NCI-H2029 treated with DMSO at 0.1 percent for 48 hours (cell line): ENCODE measurements at regions not wholly inside any gene's neighbourhood (a gene's known extent, or its start where the extent isn't known, plus 50 kb on each side); places are given as distances from the start of the nearest gene placed in this dataset.
"Not testable (repeated sequence)": the region's sequence is repeated elsewhere in the genome, so short reads cannot be mapped to it uniquely, and the experiment has no call there.

Experiments
- DNase-seq: peaks from one replicate; lab custom pipeline; 2025; lab: John Stamatoyannopoulos, UW

DNA sequence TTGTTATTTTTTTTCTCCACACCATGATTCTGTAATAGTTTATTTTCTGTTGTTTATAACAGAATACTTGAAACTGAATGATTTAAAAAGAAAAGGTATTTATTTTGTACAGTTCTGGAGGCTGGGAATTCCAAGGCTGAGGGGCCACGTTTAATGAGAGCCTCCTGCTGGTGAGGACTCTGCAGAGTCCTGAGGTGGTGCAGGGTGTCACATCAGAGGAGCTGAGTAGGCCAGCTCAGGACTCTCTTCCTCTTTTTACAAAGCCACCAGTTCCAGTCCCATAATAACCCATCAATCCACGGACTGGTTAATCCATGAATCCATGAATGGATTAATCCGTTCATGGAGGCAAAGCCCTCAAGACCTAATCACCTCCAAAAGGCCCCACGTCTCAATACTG, 71.6 kb downstream of the TFAP2A start:
- no peak for DNase-seq

DNA sequence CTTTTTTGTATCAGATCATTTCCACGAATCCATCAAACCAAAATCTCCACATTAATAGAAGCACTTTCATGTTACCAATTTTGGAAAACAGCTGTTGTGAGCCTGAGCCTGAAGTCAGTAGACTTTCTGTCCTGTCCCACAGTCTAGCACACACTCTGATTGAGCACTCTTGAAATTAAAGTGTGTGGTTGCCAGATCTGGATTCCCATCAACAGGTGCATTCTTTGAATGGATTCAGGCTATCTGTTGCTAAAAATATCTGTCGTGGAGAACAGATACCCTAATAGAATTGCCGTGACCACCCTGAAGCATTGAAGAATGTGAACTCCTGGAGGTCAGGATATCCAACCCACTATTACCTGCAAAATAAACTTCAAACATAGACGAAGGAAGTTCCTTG, 73.3 kb downstream of the TFAP2A start:
- no peak for DNase-seq

GRCh38 chr6:10338151-10338550, 76.7 kb downstream of the TFAP2A start:
- DNase-seq, result no peak

GRCh38 chr6:10337376-10337775, 77.5 kb downstream of the TFAP2A start:
- DNase-seq, result not testable (repeated sequence)

DNA sequence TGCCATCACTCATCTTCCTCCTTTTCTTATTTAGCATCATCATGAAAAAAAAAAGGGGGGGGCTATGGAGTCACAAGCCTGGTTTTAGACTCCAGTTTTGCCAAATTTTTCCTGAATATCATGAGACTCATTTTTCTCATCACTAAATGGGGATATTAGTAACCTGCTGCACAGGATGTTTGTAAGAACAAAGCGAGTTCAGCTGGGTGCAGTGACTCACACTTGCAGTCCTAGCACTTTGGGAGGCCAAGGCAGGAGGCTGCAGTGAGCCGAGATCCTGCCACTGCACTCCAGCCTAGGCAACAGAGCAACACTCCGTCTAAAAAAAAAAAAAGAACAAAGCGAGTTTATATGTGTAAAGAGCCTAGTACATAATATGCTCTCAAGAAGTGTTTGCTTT, 82.8 kb downstream of the TFAP2A start:
- no peak for DNase-seq

DNA sequence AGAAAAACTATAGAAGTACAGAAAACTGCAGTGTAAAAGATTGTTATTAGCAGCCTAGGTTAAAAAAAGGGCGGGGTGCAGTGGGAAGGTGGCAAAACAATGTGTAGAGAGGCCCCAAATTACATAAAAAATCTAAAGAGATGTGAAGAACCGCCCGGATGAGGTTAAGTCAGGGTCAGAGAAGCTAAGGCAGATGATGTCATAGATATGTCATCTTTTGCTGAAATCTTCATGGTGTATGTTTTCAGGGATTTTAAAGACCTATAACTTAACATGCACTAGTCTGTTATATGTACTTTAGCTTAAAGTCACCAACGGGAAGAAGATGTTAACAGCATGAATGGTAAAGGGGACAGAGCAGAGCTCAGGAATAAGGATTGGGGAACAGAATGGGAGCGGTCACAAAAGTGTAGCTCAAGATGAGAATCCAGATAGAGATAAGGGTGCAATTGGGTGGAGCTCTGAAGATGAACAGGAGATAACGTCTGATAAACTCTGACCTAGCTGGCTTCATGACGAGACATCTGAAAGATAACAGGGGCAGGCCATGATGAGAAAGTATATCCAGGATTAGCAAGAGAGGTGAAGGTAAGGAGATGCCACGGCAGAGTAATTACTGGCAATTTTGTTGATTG, 83.4 kb downstream of the TFAP2A start:
- no peak for DNase-seq

DNA sequence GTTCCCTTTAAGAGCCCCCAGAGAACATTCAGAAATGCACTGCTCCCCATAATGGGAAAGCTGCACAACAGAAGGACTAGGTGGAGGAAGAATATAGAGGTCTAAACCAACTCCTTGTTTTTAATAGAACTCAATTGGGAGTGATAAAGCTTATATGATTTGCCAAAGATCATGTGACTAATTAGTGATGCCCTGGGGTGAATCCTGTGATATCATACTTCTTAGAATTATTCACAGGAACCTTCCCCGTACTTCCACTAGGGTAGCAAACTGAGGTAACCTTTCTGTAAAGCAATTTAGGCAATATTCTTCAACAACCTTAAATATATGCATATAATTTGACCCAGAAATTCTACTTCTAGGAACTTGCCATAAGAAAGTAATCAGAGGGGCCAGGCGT, 84.4 kb downstream of the TFAP2A start:
- DNase-seq, result no peak

DNA sequence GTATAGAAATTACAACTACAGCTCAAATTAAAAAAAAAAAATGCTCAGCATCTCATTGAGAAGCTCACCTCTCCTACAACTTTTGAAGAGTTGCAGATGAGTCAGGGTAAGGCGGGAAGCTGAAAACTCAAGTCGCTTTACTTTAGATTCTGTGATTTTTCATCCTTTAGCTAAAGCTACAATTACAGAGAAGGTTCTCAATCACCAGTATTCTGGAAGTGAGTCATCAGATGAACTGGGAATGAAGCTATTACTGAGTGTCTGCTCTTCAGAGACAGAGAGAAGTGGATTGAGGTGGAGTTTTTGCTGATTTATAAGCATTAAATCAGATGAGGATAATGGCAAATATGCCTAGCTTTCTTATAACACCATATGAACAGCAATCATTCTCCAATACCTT, 91.9 kb downstream of the TFAP2A start:
- DNase-seq, result no peak

DNA sequence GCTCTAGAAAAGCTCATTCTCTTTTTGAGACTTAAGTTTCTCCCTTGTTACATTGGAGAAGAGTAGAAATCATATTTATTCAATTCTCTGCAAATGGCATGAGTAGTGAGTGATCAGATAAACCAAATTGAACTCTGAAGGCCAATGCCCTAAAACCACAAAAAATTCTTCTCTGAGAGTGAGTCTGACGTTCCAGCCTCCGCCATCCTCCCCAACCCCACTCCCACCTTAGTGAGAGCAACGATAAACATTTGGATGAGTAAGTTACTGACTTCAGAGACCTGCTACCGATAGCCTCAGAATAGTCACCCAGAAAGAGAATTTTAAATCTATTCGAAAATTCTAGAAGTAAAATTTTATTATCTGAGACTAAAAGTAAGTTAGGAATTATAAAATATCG, 94.6 kb downstream of the TFAP2A start:
- DNase-seq, result no peak

DNA sequence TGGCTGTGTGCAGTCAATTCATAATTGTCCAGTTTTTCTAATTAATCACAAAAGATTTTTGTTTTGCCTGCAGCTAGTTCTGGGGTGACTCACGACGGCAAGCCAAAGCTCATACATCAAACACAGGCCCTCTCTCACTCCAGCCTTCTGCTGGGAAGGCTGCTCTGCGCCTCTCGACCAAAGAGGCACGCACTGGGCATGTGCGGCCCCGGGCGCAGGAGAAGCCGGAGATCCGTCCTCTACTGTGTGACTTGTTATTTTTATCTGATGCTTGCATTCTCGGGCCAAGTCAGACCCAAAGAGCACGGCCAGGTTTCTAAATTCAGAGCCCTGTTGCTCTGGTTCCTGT, 98.5 kb downstream of the TFAP2A start:
- no peak for DNase-seq

- no peak for DNase-seq
Observed at GRCh38 chr6:10315658-10316372, 99.1 kb downstream of the TFAP2A start.

DNA sequence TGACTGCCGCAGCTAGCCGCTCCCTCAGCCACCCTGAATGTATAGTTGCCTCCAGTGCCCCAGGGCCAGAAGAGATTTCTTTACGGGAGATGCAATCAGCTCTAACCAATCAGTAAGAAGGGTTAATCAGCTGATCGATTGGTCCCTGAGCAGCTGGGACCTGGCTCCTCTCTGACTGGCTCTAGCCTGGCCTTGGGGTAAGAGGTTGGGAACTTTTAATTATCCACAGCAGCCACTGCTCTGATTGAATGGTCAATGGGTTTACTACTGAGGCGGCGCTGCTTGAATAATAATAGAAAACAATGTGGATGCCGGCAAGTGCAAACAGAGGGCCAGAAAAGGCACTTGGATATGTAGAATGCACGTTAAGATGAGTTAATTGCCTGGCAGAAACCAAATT, 99.8 kb downstream of the TFAP2A start:
- DNase-seq, result no peak

DNA sequence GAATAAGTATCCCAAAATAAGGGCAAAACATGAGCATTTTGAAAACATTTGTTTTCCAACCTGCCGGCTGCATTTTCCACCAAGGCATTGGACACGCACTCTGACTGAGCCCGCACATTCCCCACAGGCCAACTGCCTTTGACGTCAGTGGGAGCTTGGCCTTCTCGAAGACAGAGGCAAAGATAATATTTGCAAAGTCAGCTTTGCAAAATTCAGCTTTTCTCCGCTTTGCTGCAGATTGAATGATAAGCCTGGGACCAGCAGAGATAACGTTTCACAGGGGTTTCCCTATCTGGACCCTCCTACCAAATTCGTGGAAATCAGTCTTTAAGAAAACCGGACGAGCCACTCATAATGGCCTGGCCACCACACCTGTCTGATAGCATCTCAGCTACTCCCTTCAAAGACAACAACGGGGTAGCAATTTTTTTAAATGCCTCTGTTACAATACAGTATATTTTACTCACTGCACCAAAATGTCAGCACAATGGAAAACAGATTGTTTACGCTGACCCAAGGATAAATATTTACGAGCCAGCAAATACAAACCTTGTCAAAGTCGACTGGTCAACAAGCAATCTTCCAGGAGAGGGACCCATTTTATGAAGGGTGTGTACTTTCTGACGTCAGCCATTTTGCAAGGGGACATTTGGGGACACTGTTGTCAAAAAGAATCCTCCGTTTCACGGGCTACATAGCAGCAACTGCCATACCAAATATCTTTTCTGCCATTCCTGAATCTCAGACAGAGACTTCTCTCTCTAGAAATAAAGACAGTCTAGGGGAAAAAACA, 100.5 kb downstream of the TFAP2A start:
- no peak for DNase-seq

DNA sequence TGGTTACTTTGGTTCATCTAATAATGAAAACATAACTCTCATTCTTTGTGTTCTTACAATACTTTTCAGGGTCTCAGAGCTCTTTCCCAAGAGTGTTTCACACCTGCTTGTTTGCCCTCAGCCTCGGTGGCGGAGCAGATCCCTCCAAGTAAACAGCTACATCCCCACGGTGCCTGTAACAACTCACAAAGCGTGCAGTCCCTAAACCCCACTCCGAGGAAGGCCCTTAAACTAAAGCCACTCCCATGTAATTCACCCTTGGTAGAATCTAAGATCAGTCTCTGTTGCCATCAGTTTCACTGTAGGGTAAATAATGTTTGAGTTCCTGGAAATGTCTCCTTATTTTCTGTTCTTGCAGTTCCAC, 101.1 kb downstream of the TFAP2A start:
- DNase-seq, result no peak

DNA sequence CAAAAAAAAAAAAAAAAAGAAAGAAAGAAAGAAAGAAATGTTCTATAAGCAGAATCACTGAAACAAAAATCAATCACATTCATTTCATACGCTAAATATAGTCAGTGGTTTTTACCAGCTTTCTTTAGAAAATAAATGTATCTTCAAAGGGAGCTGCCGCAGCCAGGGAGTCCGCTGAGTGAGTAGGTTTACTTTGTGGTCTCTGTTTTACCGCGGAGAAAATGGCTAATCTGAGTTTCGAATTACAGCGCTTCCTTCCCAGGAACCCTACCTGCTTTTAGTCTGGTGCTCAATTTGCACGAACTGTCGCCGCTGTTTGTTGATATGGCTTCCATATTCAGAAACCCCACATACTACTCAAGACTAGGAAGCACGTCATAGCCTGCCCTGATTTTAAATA, 102.4 kb downstream of the TFAP2A start:
- no peak for DNase-seq

DNA sequence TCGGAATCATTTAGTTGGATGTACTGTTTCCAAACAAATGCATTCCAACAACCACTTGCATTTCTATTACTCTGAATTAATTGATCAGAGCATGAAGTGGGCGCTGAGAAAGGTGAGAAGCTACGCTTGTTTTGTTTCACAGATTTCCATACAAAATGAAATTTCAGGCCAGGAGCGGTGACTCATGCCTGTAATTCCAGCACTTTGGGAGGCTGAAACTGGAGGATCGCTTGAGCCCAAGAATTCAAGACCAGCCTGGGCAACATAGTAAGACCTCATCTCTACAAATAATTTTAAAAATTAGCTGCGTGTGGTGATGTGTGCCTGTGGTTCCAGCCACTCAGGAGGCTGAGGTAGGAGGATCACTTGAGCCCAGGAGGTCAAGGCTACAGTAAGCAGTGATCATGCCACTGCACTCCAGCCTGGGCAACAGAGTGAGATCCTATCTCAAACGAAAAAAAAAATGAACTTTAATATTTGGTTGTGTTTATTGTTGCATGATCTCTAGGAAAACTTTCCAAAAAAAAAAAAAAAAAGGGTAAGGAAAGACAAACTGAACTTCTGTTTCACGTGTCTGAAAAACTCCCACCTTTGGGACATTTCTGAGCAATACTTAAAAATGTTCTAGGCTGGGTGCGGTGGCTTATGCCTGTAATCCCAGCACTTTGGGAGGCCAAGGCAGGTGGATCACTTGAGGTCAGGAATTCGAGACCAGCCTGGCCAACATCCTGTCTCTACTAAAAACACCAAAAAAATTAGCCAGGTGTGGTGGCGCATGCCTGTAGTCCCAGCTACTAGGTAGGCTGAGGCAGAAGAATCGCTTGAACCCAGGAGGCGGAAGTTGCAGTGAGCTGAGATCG, 103.1 kb downstream of the TFAP2A start:
- not testable (repeated sequence) for DNase-seq

- DNase-seq, result no peak
Observed at GRCh38 chr6:10310826-10311225, 104.0 kb downstream of the TFAP2A start.

DNA sequence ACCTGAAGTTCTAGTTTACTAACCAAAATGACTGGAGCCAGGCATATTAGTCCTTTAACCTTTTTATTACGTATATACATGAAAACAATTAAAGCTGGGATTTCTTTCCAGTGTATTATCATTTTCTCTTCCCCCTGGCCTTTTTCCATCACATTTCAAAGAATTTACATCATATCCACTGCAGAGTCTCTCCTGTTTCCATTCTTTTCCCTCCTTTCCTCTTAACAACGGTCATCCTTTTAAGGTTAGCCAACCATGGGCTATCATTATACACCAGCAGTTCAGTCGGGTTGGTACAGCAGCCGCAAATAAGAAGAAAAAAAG, 104.6 kb downstream of the TFAP2A start:
- DNase-seq, result no peak

- DNase-seq, result no peak
Observed at GRCh38 chr6:10309457-10310329, 105.2 kb downstream of the TFAP2A start.

GRCh38 chr6:10307476-10307875, 107.4 kb downstream of the TFAP2A start:
- no peak for DNase-seq

DNA sequence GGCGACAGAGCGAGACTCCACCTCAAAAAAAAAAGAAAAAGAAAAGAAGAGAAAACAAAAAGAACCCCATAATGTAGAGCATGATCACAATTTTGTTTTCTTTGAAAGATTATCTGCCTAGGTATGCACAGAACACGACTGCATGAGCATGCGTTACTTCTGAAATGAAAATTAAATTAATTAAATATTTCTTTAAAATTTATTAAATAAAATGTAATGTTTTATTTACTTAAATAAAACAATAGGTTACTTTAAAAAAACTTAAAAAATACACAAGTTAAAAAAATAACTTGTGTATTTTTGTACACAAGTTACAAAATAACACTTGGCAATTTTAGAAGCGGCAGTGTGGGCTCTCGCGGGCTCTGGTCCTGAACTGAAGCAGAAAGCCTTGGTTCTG, 107.8 kb downstream of the TFAP2A start:
- DNase-seq, result no peak
